Liver (tissue), 3 donors: ENCODE measurements at regions not wholly inside any gene's neighbourhood (a gene's known extent, or its start where the extent isn't known, plus 50 kb on each side); places are given as distances from the start of the nearest gene placed in this dataset.

ENCODE experiments used
- CTCF ChIP-seq: fragments of 150-350 bp; IDR thresholded peaks from 2 replicates; pipeline ENCODE4 v1.5.1; 2017; ENCODE audit warnings: improper control_type of control experiment, low read depth, low read length; ENCODE audit not compliant: missing input control
- GABPA ChIP-seq, 2 donors: IDR thresholded peaks in 1 of 2; conservative IDR thresholded peaks in 1 of 2; 2 replicates each; pipeline ENCODE4 v1.6.1; 2016; ENCODE audit warnings: antibody characterized with exemption in 2 of 2, mild to moderate bottlenecking in 1 of 2, moderate library complexity in 1 of 2
- HNF4A ChIP-seq, 2 donors: conservative IDR thresholded peaks; 2 replicates each; pipeline ENCODE4 v1.6.1; 2016; ENCODE audit warnings: antibody characterized with exemption in 2 of 2, mild to moderate bottlenecking in 2 of 2
- JUND ChIP-seq, 2 donors: IDR thresholded peaks; 2 replicates each; pipeline ENCODE4 v1.6.1; 2016; ENCODE audit warnings: antibody characterized with exemption in 2 of 2
- RAD21 ChIP-seq, 2 donors: IDR thresholded peaks; 2 replicates each; pipeline ENCODE4 v1.6.1; 2016; ENCODE audit warnings: antibody characterized with exemption in 2 of 2, mild to moderate bottlenecking in 2 of 2
- REST ChIP-seq: IDR thresholded peaks from 2 replicates; pipeline ENCODE4 v1.6.1; 2016; ENCODE audit warnings: antibody characterized with exemption, mild to moderate bottlenecking
- TAF1 ChIP-seq: conservative IDR thresholded peaks from 2 replicates; pipeline ENCODE4 v1.6.1; 2016; ENCODE audit warnings: antibody characterized with exemption, mild to moderate bottlenecking
- TF ChIP-seq, protein P1 (sequence below): IDR thresholded peaks from 2 replicates; pipeline ENCODE4 v1.6.1; 2016; ENCODE audit warnings: antibody characterized with exemption
- TF ChIP-seq, protein P2 (sequence below): IDR thresholded peaks from 2 replicates; pipeline ENCODE4 v1.6.1; 2016; ENCODE audit warnings: antibody characterized with exemption
- donor health status: healthy.
- donor health status: healthy.

GRCh38 chr18:42233908-42234307 lies 278.9 kb downstream of the PIK3C3 start:
- TF ChIP-seq RAD21 (IDR thresholded peaks at IDR 0.05) = no peak
- no peak for TF ChIP-seq CTCF
- TF ChIP-seq GABPA (IDR thresholded peaks at IDR 0.05 in 1 of 2, conservative IDR thresholded peaks at IDR 0.05 in 1 of 2) = no peak
- TF ChIP-seq TAF1 = no peak
- no peak for TF ChIP-seq HNF4A (conservative IDR thresholded peaks at IDR 0.05)
- no peak for TF ChIP-seq JUND (IDR thresholded peaks at IDR 0.05)
- TF ChIP-seq, protein P1, sequence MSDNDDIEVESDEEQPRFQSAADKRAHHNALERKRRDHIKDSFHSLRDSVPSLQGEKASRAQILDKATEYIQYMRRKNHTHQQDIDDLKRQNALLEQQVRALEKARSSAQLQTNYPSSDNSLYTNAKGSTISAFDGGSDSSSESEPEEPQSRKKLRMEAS = no peak
- TF ChIP-seq REST = no peak
- TF ChIP-seq, protein P2, sequence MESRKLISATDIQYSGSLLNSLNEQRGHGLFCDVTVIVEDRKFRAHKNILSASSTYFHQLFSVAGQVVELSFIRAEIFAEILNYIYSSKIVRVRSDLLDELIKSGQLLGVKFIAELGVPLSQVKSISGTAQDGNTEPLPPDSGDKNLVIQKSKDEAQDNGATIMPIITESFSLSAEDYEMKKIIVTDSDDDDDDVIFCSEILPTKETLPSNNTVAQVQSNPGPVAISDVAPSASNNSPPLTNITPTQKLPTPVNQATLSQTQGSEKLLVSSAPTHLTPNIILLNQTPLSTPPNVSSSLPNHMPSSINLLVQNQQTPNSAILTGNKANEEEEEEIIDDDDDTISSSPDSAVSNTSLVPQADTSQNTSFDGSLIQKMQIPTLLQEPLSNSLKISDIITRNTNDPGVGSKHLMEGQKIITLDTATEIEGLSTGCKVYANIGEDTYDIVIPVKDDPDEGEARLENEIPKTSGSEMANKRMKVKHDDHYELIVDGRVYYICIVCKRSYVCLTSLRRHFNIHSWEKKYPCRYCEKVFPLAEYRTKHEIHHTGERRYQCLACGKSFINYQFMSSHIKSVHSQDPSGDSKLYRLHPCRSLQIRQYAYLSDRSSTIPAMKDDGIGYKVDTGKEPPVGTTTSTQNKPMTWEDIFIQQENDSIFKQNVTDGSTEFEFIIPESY = no peak
